GM21576 (cell line): ENCODE measurements at regions not wholly inside any gene's neighbourhood (a gene's known extent, or its start where the extent isn't known, plus 50 kb on each side); places are given as distances from the start of the nearest gene placed in this dataset.
"Not testable (repeated sequence)": the region's sequence is repeated elsewhere in the genome, so short reads cannot be mapped to it uniquely, and the experiment has no call there.

Source experiments
- ATAC-seq: cut with Tn5 transposase; IDR thresholded peaks from one replicate; pipeline ENCODE4 v1.9.1; 2021; ENCODE audit warnings: mild to moderate bottlenecking, moderate library complexity; ENCODE audit not compliant: unreplicated experiment

GRCh38 chr7:132030883-132031282, 474.5 kb upstream of the PODXL start:
- ATAC-seq, result no peak

GRCh38 chr7:132030086-132030568, 473.7 kb upstream of the PODXL start:
- no peak for ATAC-seq

GRCh38 chr7:132029369-132030085, 473.1 kb upstream of the PODXL start:
- no peak for ATAC-seq

GRCh38 chr7:132028144-132028920, 471.9 kb upstream of the PODXL start:
- ATAC-seq, result no peak

- ATAC-seq, result no peak
These were observed 467.9 kb upstream of the PODXL start for GRCh38 chr7:132024290-132024689.

- ATAC-seq, result no peak
These were observed 467.0 kb upstream of the PODXL start for GRCh38 chr7:132023466-132023865.

- ATAC-seq, result no peak
These were observed 465.8 kb upstream of the PODXL start for GRCh38 chr7:132022188-132022587.

- no peak for ATAC-seq
These were observed 463.3 kb upstream of the PODXL start for GRCh38 chr7:132019703-132020102.

GRCh38 chr7:132009778-132010177, 453.4 kb upstream of the PODXL start:
- ATAC-seq, result no peak

GRCh38 chr7:132004529-132004928, 448.1 kb upstream of the PODXL start:
- ATAC-seq, result no peak

- no peak for ATAC-seq
These were observed 446.0 kb upstream of the PODXL start for GRCh38 chr7:132002343-132002968.

- ATAC-seq, result no peak
These were observed 444.7 kb upstream of the PODXL start for GRCh38 chr7:132001146-132001545.

GRCh38 chr7:131999193-131999592, 442.8 kb upstream of the PODXL start:
- no peak for ATAC-seq

GRCh38 chr7:131995324-131995723, 438.9 kb upstream of the PODXL start:
- no peak for ATAC-seq

- ATAC-seq, result not testable (repeated sequence)
These were observed 424.6 kb upstream of the PODXL start for GRCh38 chr7:131981069-131981468.

- not testable (repeated sequence) for ATAC-seq
These were observed 421.7 kb upstream of the PODXL start for GRCh38 chr7:131978118-131978517.

GRCh38 chr7:131976411-131976810, 420.0 kb upstream of the PODXL start:
- no peak for ATAC-seq

- ATAC-seq, result no peak
These were observed 418.2 kb upstream of the PODXL start for GRCh38 chr7:131974671-131975070.

- ATAC-seq, result no peak
These were observed 415.8 kb upstream of the PODXL start for GRCh38 chr7:131972251-131972650.

GRCh38 chr7:131970602-131971001, 414.2 kb upstream of the PODXL start:
- ATAC-seq, result no peak

- no peak for ATAC-seq
These were observed 413.1 kb upstream of the PODXL start for GRCh38 chr7:131969560-131969959.
